Spleen (tissue), 11 donors: ENCODE measurements at regions not wholly inside any gene's neighbourhood (a gene's known extent, or its start where the extent isn't known, plus 50 kb on each side); places are given as distances from the start of the nearest gene placed in this dataset.

Experiments
- DNase-seq: peaks from one replicate; pipeline ENCODE4 v3.0.0-alpha.2; 2020
- H3K27ac ChIP-seq, 8 donors: fragments of 200-600 bp; sonication (generic) in 7 of 8; 1 replicate in 4 of 8; 2 replicates in 4 of 8; pipeline versions ENCODE4 v1.5.0 to v1.8.0; 2016 to 2021; ENCODE audit warnings: inconsistent platforms in 4 of 8, mild to moderate bottlenecking in 4 of 8, moderate library complexity in 1 of 8
- H3K27me3 ChIP-seq, 7 donors: fragments of 200-600 bp; sonication (generic) in 6 of 7; replicated peaks in 1 of 7; 1 replicate in 4 of 7; 2 replicates in 3 of 7; pipeline versions ENCODE4 v1.5.0 to v1.8.0; 2016 to 2021; ENCODE audit warnings: inconsistent platforms in 3 of 7, mild to moderate bottlenecking in 1 of 7
- H3K36me3 ChIP-seq, 6 donors: fragments of 200-600 bp; sonication (generic) in 5 of 6; 1 replicate in 4 of 6; 2 replicates in 2 of 6; pipeline versions ENCODE4 v1.5.0 to v1.8.0; 2016 to 2021; ENCODE audit warnings: inconsistent platforms in 2 of 6
- H3K4me1 ChIP-seq, 6 donors: fragments of 200-600 bp; sonication (generic) in 5 of 6; 1 replicate in 3 of 6; 2 replicates in 3 of 6; pipeline versions ENCODE4 v1.5.0 to v1.8.0; 2016 to 2021; ENCODE audit warnings: inconsistent platforms in 3 of 6
- H3K4me3 ChIP-seq, 8 donors: fragments of 200-600 bp; sonication (generic) in 7 of 8; 1 replicate in 4 of 8; 2 replicates in 4 of 8; pipeline versions ENCODE4 v1.5.0 to v1.8.0; 2016 to 2021; ENCODE audit warnings: inconsistent platforms in 4 of 8, mild to moderate bottlenecking in 4 of 8, moderate library complexity in 2 of 8
- H3K9me3 ChIP-seq, 8 donors: fragments of 200-600 bp; sonication (generic) in 7 of 8; 1 replicate in 4 of 8; 2 replicates in 4 of 8; pipeline versions ENCODE4 v1.5.0 to v1.8.0; 2016 to 2021; ENCODE audit warnings: inconsistent platforms in 4 of 8
- POLR2A ChIP-seq, 3 donors: fragments of 450-650 bp; IDR thresholded peaks; one replicate each; pipeline ENCODE4 v1.5.1; 2017; ENCODE audit warnings: antibody characterized with exemption in 3 of 3, mild to moderate bottlenecking in 1 of 3
- POLR2AphosphoS5 ChIP-seq, 3 donors: sonication (generic); formaldehyde crosslinking; IDR thresholded peaks; one replicate each; pipeline ENCODE4 v1.5.1; 2017; ENCODE audit warnings: antibody characterized with exemption in 3 of 3
- WGBS, 5 donors: extraction: QIAGEN DNeasy Blood & Tissue Kit in 3 of 5; methylation state at CpG; one replicate each; pipeline versions ENCODE4 v1.1.5 to v1.1.7; 2013 to 2018; 5-methylcytosine and 5-hydroxymethylcytosine counted together
- intact Hi-C: fragments of 100-400 bp; cut with DNase I; formaldehyde crosslinking; loops from one replicate; pipeline ENCODE4 v1.15.0; 2023; ENCODE audit warnings: low total_unique reads
- TF ChIP-seq, protein P1 (sequence below), 11 experiments: fragments of 200-600 bp in 7 of 11; fragments of 450-650 bp in 4 of 11; sonication (generic) in 4 of 11; IDR thresholded peaks in 8 of 11; conservative IDR thresholded peaks in 3 of 11; 1 replicate in 7 of 11; 2 replicates in 4 of 11; pipeline versions ENCODE4 v1.4.0 to v1.8.0; 2016 to 2021; ENCODE audit warnings: antibody characterized with exemption in 11 of 11, inconsistent platforms in 4 of 11, mild to moderate bottlenecking in 1 of 11
- donor health status: healthy with polysubstance abuse.
- donor health status: DM: no; HTN: no; CAD: no; lungs with moderate emphysema.
- donor health status: DM: no; HTN: no; CAD: no.
- donor health status: Bipolar disorder and iron deficiency.
- donor health status: healthy.
- donor health status: DM: no; HTN: no; CAD: no.
- donor health status: DM: yes; HTN: yes; CAD: no.

- H3K9me3 ChIP-seq = no peaks in the 10 kb centered on the region
- intact Hi-C loops = no loop called here
- peaks cover 4 to 20% (median 15%) of the 10 kb centered on the region in 6 donors for H3K4me1 ChIP-seq
- H3K27ac ChIP-seq = no peak overlapping the region
- H3K4me3 ChIP-seq = no peak overlapping the region
- TF ChIP-seq, protein P1, sequence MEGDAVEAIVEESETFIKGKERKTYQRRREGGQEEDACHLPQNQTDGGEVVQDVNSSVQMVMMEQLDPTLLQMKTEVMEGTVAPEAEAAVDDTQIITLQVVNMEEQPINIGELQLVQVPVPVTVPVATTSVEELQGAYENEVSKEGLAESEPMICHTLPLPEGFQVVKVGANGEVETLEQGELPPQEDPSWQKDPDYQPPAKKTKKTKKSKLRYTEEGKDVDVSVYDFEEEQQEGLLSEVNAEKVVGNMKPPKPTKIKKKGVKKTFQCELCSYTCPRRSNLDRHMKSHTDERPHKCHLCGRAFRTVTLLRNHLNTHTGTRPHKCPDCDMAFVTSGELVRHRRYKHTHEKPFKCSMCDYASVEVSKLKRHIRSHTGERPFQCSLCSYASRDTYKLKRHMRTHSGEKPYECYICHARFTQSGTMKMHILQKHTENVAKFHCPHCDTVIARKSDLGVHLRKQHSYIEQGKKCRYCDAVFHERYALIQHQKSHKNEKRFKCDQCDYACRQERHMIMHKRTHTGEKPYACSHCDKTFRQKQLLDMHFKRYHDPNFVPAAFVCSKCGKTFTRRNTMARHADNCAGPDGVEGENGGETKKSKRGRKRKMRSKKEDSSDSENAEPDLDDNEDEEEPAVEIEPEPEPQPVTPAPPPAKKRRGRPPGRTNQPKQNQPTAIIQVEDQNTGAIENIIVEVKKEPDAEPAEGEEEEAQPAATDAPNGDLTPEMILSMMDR (IDR thresholded peaks at IDR 0.05 in 8 of 11, conservative IDR thresholded peaks at IDR 0.05 in 3 of 11) = no peak
- no peak for TF ChIP-seq POLR2AphosphoS5 (IDR thresholded peaks at IDR 0.05)
- TF ChIP-seq POLR2A (IDR thresholded peaks at IDR 0.05) = no peak
- peaks cover 0 to 28% (median 0%) of the 10 kb centered on the region in 7 donors for H3K27me3 ChIP-seq
- 71 to 80% (median 74%) methylated on average over 10 of the region's 10 CpGs for WGBS, 5 donors
- no peak for DNase-seq
- no peaks in the 10 kb centered on the region for H3K36me3 ChIP-seq
These were observed 506.1 kb upstream of the PROK2 start for GRCh38 chr3:72290859-72291638.

GRCh38 chr3:72289692-72290071 is 504.7 kb upstream of the PROK2 start:
- no peak for DNase-seq
- peaks cover 4 to 20% (median 15%) of the 10 kb centered on the region in 6 donors for H3K4me1 ChIP-seq
- H3K9me3 ChIP-seq = no peaks in the 10 kb centered on the region
- peak overlapping the region in 2 of 8 donors; percentile 28 to 61 for H3K4me3 ChIP-seq
- intact Hi-C loops = no loop called here
- peaks cover 0 to 28% (median 0%) of the 10 kb centered on the region in 7 donors for H3K27me3 ChIP-seq
- H3K27ac ChIP-seq = no peak overlapping the region
- TF ChIP-seq POLR2AphosphoS5 (IDR thresholded peaks at IDR 0.05) (no peak), POLR2A (IDR thresholded peaks at IDR 0.05) (no peak)
- TF ChIP-seq, protein P1 (IDR thresholded peaks at IDR 0.05 in 8 of 11, conservative IDR thresholded peaks at IDR 0.05 in 3 of 11) = no peak
- 58 to 72% (median 68%) methylated on average over 4 of the region's 4 CpGs for WGBS, 5 donors
- no peaks in the 10 kb centered on the region for H3K36me3 ChIP-seq

DNA sequence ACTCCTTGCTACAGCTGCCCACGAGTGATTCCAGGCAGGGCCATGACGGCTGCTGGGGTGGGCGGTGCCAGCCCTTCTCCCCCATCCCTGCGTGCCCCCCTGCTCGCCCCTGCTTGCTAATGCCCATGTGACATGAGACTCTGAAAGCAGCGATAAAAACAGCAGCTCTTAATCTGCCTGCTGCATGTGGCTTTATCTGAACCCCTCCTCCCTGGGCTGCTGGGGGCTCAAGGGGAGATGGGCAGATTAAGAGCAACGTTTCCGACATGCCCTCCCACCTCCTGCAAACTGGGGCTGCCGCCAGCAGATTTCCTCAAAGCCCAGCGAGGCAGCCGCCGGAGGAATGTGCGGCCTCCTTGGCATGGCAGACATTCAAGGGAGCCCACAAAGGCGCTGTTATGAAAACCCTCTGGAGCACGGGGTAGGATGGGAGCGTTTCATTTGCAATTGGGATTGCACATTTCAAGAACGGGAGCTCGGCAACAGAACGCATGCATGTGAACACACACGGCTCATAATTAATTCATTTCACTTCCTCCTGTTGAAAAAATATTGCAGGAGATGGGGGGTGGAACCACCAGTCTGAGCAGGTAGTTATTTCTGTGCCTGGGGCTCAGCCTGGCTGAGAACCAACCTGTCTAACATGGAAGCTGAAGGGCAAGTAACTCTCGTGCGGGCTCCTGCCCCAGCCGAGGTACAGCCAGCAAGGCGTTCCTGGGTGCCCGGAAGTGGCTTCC is 504.2 kb upstream of the PROK2 start:
- WGBS, 5 donors = 9 to 17% (median 13%) methylated on average over 21 to 25 of the region's 25 CpGs
- peak in 1 of 3 donors; percentile 43 for TF ChIP-seq POLR2AphosphoS5 (IDR thresholded peaks at IDR 0.05)
- TF ChIP-seq, protein P1 (IDR thresholded peaks at IDR 0.05 in 8 of 11, conservative IDR thresholded peaks at IDR 0.05 in 3 of 11) = no peak
- peak; percentile 82 for DNase-seq
- peaks cover 0 to 28% (median 0%) of the 10 kb centered on the region in 7 donors for H3K27me3 ChIP-seq
- H3K27ac ChIP-seq = no peak overlapping the region
- peaks cover 4 to 20% (median 15%) of the 10 kb centered on the region in 6 donors for H3K4me1 ChIP-seq
- intact Hi-C loops = no loop called here
- H3K4me3 ChIP-seq = peak overlapping the region in 7 of 8 donors; percentile 5 to 61 (median 23)
- H3K36me3 ChIP-seq = no peaks in the 10 kb centered on the region
- peaks cover 0 to 2% (median 0%) of the 10 kb centered on the region in 8 donors for H3K9me3 ChIP-seq

DNA sequence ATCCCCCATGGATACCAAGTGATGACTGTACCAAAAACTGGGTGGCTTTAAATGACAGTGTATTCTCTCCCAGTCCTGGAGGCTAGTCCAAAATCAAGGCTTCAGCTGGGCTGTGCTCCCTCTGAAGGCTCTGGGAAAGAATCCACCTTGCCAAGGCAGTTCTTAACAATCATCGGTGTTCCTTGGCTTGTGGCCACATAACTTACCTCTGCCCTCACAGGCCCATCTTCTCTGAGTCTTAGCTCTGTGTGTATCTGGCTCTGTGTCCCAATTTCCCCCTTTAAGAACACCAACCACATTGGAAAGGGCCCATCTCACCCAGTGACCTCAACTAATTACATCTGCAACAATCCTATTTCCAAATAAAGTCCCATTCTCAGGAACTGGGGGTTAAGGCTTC is 503.0 kb upstream of the PROK2 start:
- DNase-seq = no peak
- peaks cover 1 to 14% (median 7%) of the 10 kb centered on the region in 8 donors for H3K9me3 ChIP-seq
- intact Hi-C loops = no loop called here
- peaks cover 4 to 20% (median 15%) of the 10 kb centered on the region in 6 donors for H3K4me1 ChIP-seq
- no peak overlapping the region for H3K27ac ChIP-seq
- no peaks in the 10 kb centered on the region for H3K36me3 ChIP-seq
- no peak for TF ChIP-seq POLR2A (IDR thresholded peaks at IDR 0.05)
- TF ChIP-seq POLR2AphosphoS5 (IDR thresholded peaks at IDR 0.05) = no peak
- TF ChIP-seq, protein P1 (IDR thresholded peaks at IDR 0.05 in 8 of 11, conservative IDR thresholded peaks at IDR 0.05 in 3 of 11) = no peak
- no peak overlapping the region for H3K4me3 ChIP-seq
- peaks cover 0 to 28% (median 0%) of the 10 kb centered on the region in 7 donors for H3K27me3 ChIP-seq
- 78 to 97% (median 84%) methylated on average over 1 of the region's 1 CpG for WGBS, 5 donors
